ENCODE measurements at regions not wholly inside any gene's neighbourhood (a gene's known extent, or its start where the extent isn't known, plus 50 kb on each side); places are given as distances from the start of the nearest gene placed in this dataset.

DNA sequence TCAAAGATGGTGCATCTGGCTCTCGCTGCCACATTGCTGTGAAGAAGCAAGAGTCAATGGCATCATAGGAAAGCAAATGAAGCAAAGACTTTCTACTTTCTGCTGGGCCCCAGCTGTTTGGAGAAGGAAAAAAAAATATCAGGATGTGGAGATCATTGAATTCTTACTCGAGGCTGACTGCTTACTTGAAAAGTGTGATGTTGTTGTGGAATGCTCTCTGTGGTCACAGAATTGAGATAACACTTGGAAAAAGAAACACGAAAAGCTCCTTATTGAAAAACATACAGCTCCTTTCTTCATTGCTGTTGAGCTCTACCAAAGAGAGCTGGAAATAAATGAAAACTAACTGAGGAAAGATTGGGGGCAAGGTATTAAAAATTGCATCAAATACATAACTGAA, 157.4 kb upstream of the TBX20 start:
- Mint-ChIP-seq H3K36me3 (ENCODE audit: insufficient read depth, unreplicated experiment) (no peaks in the 10 kb centered on the region), H3K27ac (ENCODE audit: low read depth, unreplicated experiment) (no peak overlapping the region), H3K4me1 (ENCODE audit: insufficient read depth, unreplicated experiment) (no peaks in the 10 kb centered on the region), H3K4me3 (ENCODE audit: unreplicated experiment) (no peak overlapping the region), H3K9me3 (ENCODE audit: unreplicated experiment) (no peaks in the 10 kb centered on the region), H3K27me3 (ENCODE audit: insufficient read depth, unreplicated experiment) (peaks cover 57% of the 10 kb centered on the region)
- POLR2A ChIA-PET: no interaction called here
- DNase-seq (ENCODE audit: unreplicated experiment): no peak
- no peak for TF ChIP-seq CTCF (IDR thresholded peaks at IDR 0.05; ENCODE audit: unreplicated experiment)
- BruUV-seq (replicated peaks): no TSS peak
- CTCF ChIA-PET: interaction anchor here (0.6 to 2.5 kb wide), 3 partner anchors 13 to 148 kb away, joined by 3 to 14 read pairs (median 3); no protein-coding TSS in a partner anchor
- intact Hi-C loops (cut with micrococcal nuclease): no loop called here

- Mint-ChIP-seq H3K27me3 (ENCODE audit: insufficient read depth, unreplicated experiment) (peaks cover 16% of the 10 kb centered on the region), H3K4me1 (ENCODE audit: insufficient read depth, unreplicated experiment) (no peaks in the 10 kb centered on the region), H3K27ac (ENCODE audit: low read depth, unreplicated experiment) (no peak overlapping the region), H3K9me3 (ENCODE audit: unreplicated experiment) (no peaks in the 10 kb centered on the region), H3K4me3 (ENCODE audit: unreplicated experiment) (no peak overlapping the region), H3K36me3 (ENCODE audit: insufficient read depth, unreplicated experiment) (no peaks in the 10 kb centered on the region)
- peak; percentile 14 for DNase-seq (ENCODE audit: unreplicated experiment)
- ChIA-PET CTCF (interaction anchor here (2.0 kb wide), 1 partner anchor 115 kb away, joined by 6 read pairs; no protein-coding TSS in a partner anchor), POLR2A (no interaction called here)
- intact Hi-C loops (cut with micrococcal nuclease): no loop called here
- BruUV-seq (replicated peaks): no TSS peak
- no peak for TF ChIP-seq CTCF (IDR thresholded peaks at IDR 0.05; ENCODE audit: unreplicated experiment)
These were observed 151.6 kb upstream of the TBX20 start for GRCh38 chr7:35405461-35405860.

- BruUV-seq (replicated peaks): no TSS peak
- TF ChIP-seq CTCF (IDR thresholded peaks at IDR 0.05; ENCODE audit: unreplicated experiment): no peak
- no peaks in the 10 kb centered on the region for H3K4me1 Mint-ChIP-seq (ENCODE audit: insufficient read depth, unreplicated experiment)
- H3K27me3 Mint-ChIP-seq (ENCODE audit: insufficient read depth, unreplicated experiment): no peaks in the 10 kb centered on the region
- DNase-seq (ENCODE audit: unreplicated experiment): no peak
- intact Hi-C loops (cut with micrococcal nuclease): no loop called here
- H3K9me3 Mint-ChIP-seq (ENCODE audit: unreplicated experiment): no peaks in the 10 kb centered on the region
- POLR2A ChIA-PET: no interaction called here
- H3K27ac Mint-ChIP-seq (ENCODE audit: low read depth, unreplicated experiment): no peak overlapping the region
- CTCF ChIA-PET: interaction anchor here (0.6 kb wide), 1 partner anchor 11 kb away, joined by 3 read pairs; no protein-coding TSS in a partner anchor
- H3K36me3 Mint-ChIP-seq (ENCODE audit: insufficient read depth, unreplicated experiment): no peaks in the 10 kb centered on the region
- H3K4me3 Mint-ChIP-seq (ENCODE audit: unreplicated experiment): no peak overlapping the region
These were observed 147.4 kb upstream of the TBX20 start for GRCh38 chr7:35401217-35401879.

DNA sequence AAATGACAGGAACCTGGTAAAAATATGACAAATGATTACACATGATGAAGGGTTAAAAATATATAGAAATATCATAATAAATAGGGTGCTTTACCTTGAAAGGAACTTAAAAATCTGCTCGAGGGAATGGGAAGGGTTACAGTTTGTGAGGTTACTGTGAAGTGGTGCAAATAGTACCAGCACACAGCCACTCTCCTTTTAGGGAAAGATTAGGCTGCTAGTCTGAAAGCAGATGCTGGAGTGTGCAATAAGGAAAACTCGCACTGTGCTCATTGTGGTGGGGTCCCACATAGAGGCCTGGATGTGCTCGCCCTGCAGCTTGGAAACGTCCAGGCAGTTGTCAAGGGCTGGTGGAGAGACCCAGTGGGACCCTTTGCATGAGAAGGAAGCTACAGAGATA, 145.9 kb upstream of the TBX20 start:
- no TSS peak for BruUV-seq (replicated peaks)
- no peak for TF ChIP-seq CTCF (IDR thresholded peaks at IDR 0.05; ENCODE audit: unreplicated experiment)
- H3K27ac Mint-ChIP-seq (ENCODE audit: low read depth, unreplicated experiment): no peak overlapping the region
- no peaks in the 10 kb centered on the region for H3K4me1 Mint-ChIP-seq (ENCODE audit: insufficient read depth, unreplicated experiment)
- ChIA-PET CTCF (interaction anchor here (0.6 to 0.8 kb wide), 3 partner anchors 29 to 275 kb away, joined by 3 read pairs; no protein-coding TSS in a partner anchor), POLR2A (no interaction called here)
- no peak overlapping the region for H3K4me3 Mint-ChIP-seq (ENCODE audit: unreplicated experiment)
- no peaks in the 10 kb centered on the region for H3K9me3 Mint-ChIP-seq (ENCODE audit: unreplicated experiment)
- H3K27me3 Mint-ChIP-seq (ENCODE audit: insufficient read depth, unreplicated experiment): no peaks in the 10 kb centered on the region
- no peak for DNase-seq (ENCODE audit: unreplicated experiment)
- intact Hi-C loops (cut with micrococcal nuclease): no loop called here
- no peaks in the 10 kb centered on the region for H3K36me3 Mint-ChIP-seq (ENCODE audit: insufficient read depth, unreplicated experiment)
